ENCODE measurements at regions not wholly inside any gene's neighbourhood (a gene's known extent, or its start where the extent isn't known, plus 50 kb on each side); places are given as distances from the start of the nearest gene placed in this dataset.

GRCh38 chr2:71887196-71887595 lies 260.5 kb downstream of the CYP26B1 start:
- DNase-seq = no peak

- no peak for DNase-seq
These were observed 261.4 kb downstream of the CYP26B1 start for GRCh38 chr2:71886241-71886640.

- peak; percentile 79 for DNase-seq
These were observed 263.2 kb downstream of the CYP26B1 start for GRCh38 chr2:71884303-71885042.

GRCh38 chr2:71882949-71883472 lies 264.7 kb downstream of the CYP26B1 start:
- peak; percentile 66 for DNase-seq

GRCh38 chr2:71882236-71882946 lies 265.3 kb downstream of the CYP26B1 start:
- DNase-seq = no peak

GRCh38 chr2:71880846-71881610 lies 266.6 kb downstream of the CYP26B1 start:
- peak; percentile 44 for DNase-seq

- no peak for DNase-seq
These were observed 267.4 kb downstream of the CYP26B1 start for GRCh38 chr2:71880287-71880686.

- DNase-seq = no peak
These were observed 268.0 kb downstream of the CYP26B1 start for GRCh38 chr2:71879509-71880184.

GRCh38 chr2:71878626-71879508 lies 268.8 kb downstream of the CYP26B1 start:
- no peak for DNase-seq

GRCh38 chr2:71877636-71878035 lies 270.0 kb downstream of the CYP26B1 start:
- no peak for DNase-seq

GRCh38 chr2:71876542-71877451 lies 270.9 kb downstream of the CYP26B1 start:
- no peak for DNase-seq

GRCh38 chr2:71872466-71873051 lies 275.1 kb downstream of the CYP26B1 start:
- DNase-seq = no peak

GRCh38 chr2:71865391-71865965 lies 282.2 kb downstream of the CYP26B1 start:
- no peak for DNase-seq

GRCh38 chr2:71864085-71864484 lies 283.6 kb downstream of the CYP26B1 start:
- DNase-seq = no peak

- no peak for DNase-seq
These were observed 284.3 kb downstream of the CYP26B1 start for GRCh38 chr2:71863396-71863795.

- DNase-seq = no peak
These were observed 284.7 kb downstream of the CYP26B1 start for GRCh38 chr2:71862921-71863320.

- no peak for DNase-seq
These were observed 286.2 kb downstream of the CYP26B1 start for GRCh38 chr2:71861186-71862160.

GRCh38 chr2:71860381-71860926 lies 287.2 kb downstream of the CYP26B1 start:
- no peak for DNase-seq

Measured in fibroblast of skin of right biceps (primary cell).